ENCODE measurements at regions not wholly inside any gene's neighbourhood (a gene's known extent, or its start where the extent isn't known, plus 50 kb on each side); places are given as distances from the start of the nearest gene placed in this dataset.
"Not testable (repeated sequence)": the region's sequence is repeated elsewhere in the genome, so short reads cannot be mapped to it uniquely, and the experiment has no call there.

DNA sequence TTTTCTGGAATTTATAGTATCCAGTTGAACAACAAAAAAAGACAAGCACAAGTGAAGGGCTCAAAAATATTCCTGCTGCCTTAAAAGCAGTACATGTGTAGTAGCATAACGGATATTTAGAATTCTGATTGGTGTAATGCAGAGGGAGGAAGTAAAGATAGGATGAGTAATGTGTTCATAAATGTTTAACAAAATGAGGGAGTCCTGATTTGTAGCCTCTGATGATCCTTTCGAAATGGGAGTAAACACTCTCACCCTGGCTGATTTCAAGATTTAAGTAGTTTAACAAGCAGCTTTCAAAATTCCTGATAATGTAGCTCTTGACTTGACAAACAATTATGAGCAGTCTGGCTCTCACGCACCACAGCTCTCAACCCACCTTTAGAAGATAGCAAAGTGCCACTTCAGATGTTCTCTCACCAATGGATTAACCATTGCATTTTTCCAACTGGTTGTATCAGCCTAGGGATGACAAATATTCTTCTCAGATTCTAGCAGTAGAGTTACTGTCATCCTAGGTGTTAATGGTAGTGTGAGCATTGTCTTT, 86.5 kb upstream of the EMB start:
- TF ChIP-seq, protein P1, sequence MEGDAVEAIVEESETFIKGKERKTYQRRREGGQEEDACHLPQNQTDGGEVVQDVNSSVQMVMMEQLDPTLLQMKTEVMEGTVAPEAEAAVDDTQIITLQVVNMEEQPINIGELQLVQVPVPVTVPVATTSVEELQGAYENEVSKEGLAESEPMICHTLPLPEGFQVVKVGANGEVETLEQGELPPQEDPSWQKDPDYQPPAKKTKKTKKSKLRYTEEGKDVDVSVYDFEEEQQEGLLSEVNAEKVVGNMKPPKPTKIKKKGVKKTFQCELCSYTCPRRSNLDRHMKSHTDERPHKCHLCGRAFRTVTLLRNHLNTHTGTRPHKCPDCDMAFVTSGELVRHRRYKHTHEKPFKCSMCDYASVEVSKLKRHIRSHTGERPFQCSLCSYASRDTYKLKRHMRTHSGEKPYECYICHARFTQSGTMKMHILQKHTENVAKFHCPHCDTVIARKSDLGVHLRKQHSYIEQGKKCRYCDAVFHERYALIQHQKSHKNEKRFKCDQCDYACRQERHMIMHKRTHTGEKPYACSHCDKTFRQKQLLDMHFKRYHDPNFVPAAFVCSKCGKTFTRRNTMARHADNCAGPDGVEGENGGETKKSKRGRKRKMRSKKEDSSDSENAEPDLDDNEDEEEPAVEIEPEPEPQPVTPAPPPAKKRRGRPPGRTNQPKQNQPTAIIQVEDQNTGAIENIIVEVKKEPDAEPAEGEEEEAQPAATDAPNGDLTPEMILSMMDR (IDR thresholded peaks at IDR 0.05; ENCODE audit: low read length): not testable (repeated sequence)
- TF ChIP-seq EZH2phosphoT487 (IDR thresholded peaks at IDR 0.05; ENCODE audit: low read length); EZH2 (optimal IDR thresholded peaks at IDR 0.05; ENCODE audit: low read depth, low read length): not testable (repeated sequence)
